ENCODE measurements at regions not wholly inside any gene's neighbourhood (a gene's known extent, or its start where the extent isn't known, plus 50 kb on each side); places are given as distances from the start of the nearest gene placed in this dataset.

GRCh38 chrX:125210146-125210545, 109.5 kb upstream of the TEX13C start (continued):
- TF ChIP-seq ESRRA (IDR thresholded peaks at IDR 0.05; ENCODE audit: borderline replicate concordance, low read length), result no peak
- TF ChIP-seq EP300 (IDR thresholded peaks at IDR 0.05), result no peak
- no peak for TF ChIP-seq GATA3 (IDR thresholded peaks at IDR 0.05; ENCODE audit: borderline replicate concordance)
- no peak for TF ChIP-seq JUNB (IDR thresholded peaks at IDR 0.05)
- TF ChIP-seq MAX (IDR thresholded peaks at IDR 0.05), result no peak

GRCh38 chrX:125219852-125220251, 99.8 kb upstream of the TEX13C start:
- H3K4me1 ChIP-seq, result no peaks in the 10 kb centered on the region
- DNase-seq (ENCODE audit: low read depth in 1 of 2, low spot score in 1 of 2), result no peak
- no peak for TF ChIP-seq JUN (IDR thresholded peaks at IDR 0.05)
- TF ChIP-seq HOXB5 (CRISPR knock-in tag; IDR thresholded peaks at IDR 0.05), result no peak
- no peak for TF ChIP-seq HMGXB4 (CRISPR knock-in tag; IDR thresholded peaks at IDR 0.05; ENCODE audit: borderline replicate concordance)
- TF ChIP-seq NFE2L2 (conservative IDR thresholded peaks at IDR 0.05; ENCODE audit: low read length), result no peak
- TF ChIP-seq ZFP36 (IDR thresholded peaks at IDR 0.05; ENCODE audit: borderline replicate concordance, partially characterized antibody), result no peak
- TF ChIP-seq MAFK (IDR thresholded peaks at IDR 0.05; ENCODE audit: partially characterized antibody), result no peak
- no peak for TF ChIP-seq EHF (CRISPR knock-in tag; IDR thresholded peaks at IDR 0.05)
- no peak for TF ChIP-seq RARB (CRISPR knock-in tag; IDR thresholded peaks at IDR 0.05)
- H3K27ac ChIP-seq, result no peak overlapping the region
- no peak overlapping the region for H3K4me3 ChIP-seq
- no peak for ATAC-seq
- ChIA-PET CTCF (no interaction called here), POLR2A (no interaction called here)
- no peak for FAIRE-seq
- WGBS (ENCODE audit: missing lambda C conversion rate), result 13% methylated on average over 4 of the region's 4 CpGs
- no peak overlapping the region for H3K4me2 ChIP-seq
- no peaks in the 10 kb centered on the region for H3K9me3 ChIP-seq

- Histone ChIP-seq H3K27ac (no peak overlapping the region), H3K4me3 (no peak overlapping the region), H3K9me3 (no peaks in the 10 kb centered on the region), H3K4me1 (no peaks in the 10 kb centered on the region), H3K4me2 (no peak overlapping the region)
- FAIRE-seq, result no peak
- ChIA-PET CTCF (no interaction called here), POLR2A (no interaction called here)
- DNase-seq (ENCODE audit: low read depth in 1 of 2, low spot score in 1 of 2), result no peak
- no peak for ATAC-seq
- WGBS (ENCODE audit: missing lambda C conversion rate), result 0% methylated on average over 1 of the region's 1 CpG
- TF ChIP-seq BHLHE40 (IDR thresholded peaks at IDR 0.05; ENCODE audit: low read depth, low read length) (no peak), ATOH8 (CRISPR knock-in tag; IDR thresholded peaks at IDR 0.05; ENCODE audit: low read depth) (no peak), POLR2AphosphoS2 (conservative IDR thresholded peaks at IDR 0.05; ENCODE audit: low read length) (no peak), PHF8 (IDR thresholded peaks at IDR 0.05; ENCODE audit: borderline replicate concordance, low read depth) (no peak), HEYL (CRISPR knock-in tag; IDR thresholded peaks at IDR 0.05) (no peak), RFX5 (IDR thresholded peaks at IDR 0.05) (no peak), KDM1A (IDR thresholded peaks at IDR 0.05; ENCODE audit: low read depth) (no peak), ELK1 (IDR thresholded peaks at IDR 0.05; ENCODE audit: low read depth, low read length) (no peak), GATA3 (IDR thresholded peaks at IDR 0.05; ENCODE audit: borderline replicate concordance) (no peak), PBX3 (IDR thresholded peaks at IDR 0.05) (no peak), FOXS1 (CRISPR knock-in tag; IDR thresholded peaks at IDR 0.05) (no peak), JUNB (IDR thresholded peaks at IDR 0.05) (no peak), CBX2 (IDR thresholded peaks at IDR 0.05; ENCODE audit: borderline replicate concordance, low read depth) (no peak), BCL3 (IDR thresholded peaks at IDR 0.05) (no peak), CEBPB (IDR thresholded peaks at IDR 0.05) (no peak), MAX (IDR thresholded peaks at IDR 0.05) (no peak)
Measured at GRCh38 chrX:125236955-125237354, 82.7 kb upstream of the TEX13C start.

Data from A549 (cell line).